22Rv1 (cell line): ENCODE measurements at regions not wholly inside any gene's neighbourhood (a gene's known extent, or its start where the extent isn't known, plus 50 kb on each side); places are given as distances from the start of the nearest gene placed in this dataset.

ENCODE experiments used
- CTCF ChIP-seq: fragments of 450-650 bp; IDR thresholded peaks from 2 replicates; pipeline ENCODE4 v1.5.1; 2017; ENCODE audit warnings: mild to moderate bottlenecking
- ZFX ChIP-seq: fragments of 450-650 bp; IDR thresholded peaks from 2 replicates; pipeline ENCODE4 v1.6.1; 2017; ENCODE audit warnings: antibody characterized with exemption, borderline replicate concordance

- TF ChIP-seq CTCF (no peak), ZFX (no peak)
Observed at GRCh38 chr11:134670961-134671370, 258.9 kb upstream of the B3GAT1 start.
